H9 (cell line): ENCODE measurements at regions not wholly inside any gene's neighbourhood (a gene's known extent, or its start where the extent isn't known, plus 50 kb on each side); places are given as distances from the start of the nearest gene placed in this dataset.

Source experiments
- DNase-seq: peaks from one replicate; pipeline ENCODE4 v3.0.0-alpha.2; 2017
- H2AFZ ChIP-seq: one replicate; pipeline ENCODE4 v1.6.1; 2013; ENCODE audit warnings: mild to moderate bottlenecking, low read length, control low read depth, moderate library complexity
- H2AK5ac ChIP-seq: 2 replicates; pipeline ENCODE4 v1.6.1; 2013; ENCODE audit warnings: low read length, control low read depth, mixed read lengths; ENCODE audit not compliant: insufficient read length
- H2BK120ac ChIP-seq: one replicate; pipeline ENCODE4 v1.6.1; 2013; ENCODE audit warnings: low read depth, mild to moderate bottlenecking, low read length, control low read depth, inconsistent platforms; ENCODE audit not compliant: poor library complexity, severe bottlenecking
- H2BK12ac ChIP-seq: 2 replicates; pipeline ENCODE4 v1.6.1; 2013; ENCODE audit warnings: low read length, control low read depth, mixed read lengths, low read depth; ENCODE audit not compliant: insufficient read length
- H2BK15ac ChIP-seq: 2 replicates; pipeline ENCODE4 v1.6.1; 2013; ENCODE audit warnings: low read depth, low read length, control low read depth
- H2BK20ac ChIP-seq: one replicate; pipeline ENCODE4 v1.6.1; 2013; ENCODE audit warnings: low read depth, mild to moderate bottlenecking, low read length, control low read depth, inconsistent platforms; ENCODE audit not compliant: poor library complexity, severe bottlenecking
- H2BK5ac ChIP-seq: 2 replicates; pipeline ENCODE4 v1.6.1; 2013; ENCODE audit warnings: low read length, control low read depth, mixed read lengths; ENCODE audit not compliant: insufficient read length
- H3K14ac ChIP-seq: 2 replicates; pipeline ENCODE4 v1.6.1; 2013; ENCODE audit warnings: low read length, control low read depth; ENCODE audit not compliant: insufficient read depth
- H3K18ac ChIP-seq: 2 replicates; pipeline ENCODE4 v1.6.1; 2013; ENCODE audit warnings: low read depth, mild to moderate bottlenecking, mixed read lengths, low read length, control low read depth; ENCODE audit not compliant: insufficient read length
- H3K23ac ChIP-seq: 2 replicates; pipeline ENCODE4 v1.6.1; 2013; ENCODE audit warnings: low read length, control low read depth, mixed read lengths, low read depth; ENCODE audit not compliant: insufficient read length
- H3K23me2 ChIP-seq: 2 replicates; pipeline ENCODE4 v1.6.1; 2013; ENCODE audit warnings: low read depth, mild to moderate bottlenecking, mixed read lengths, low read length, control low read depth; ENCODE audit not compliant: insufficient read length, poor library complexity, severe bottlenecking
- H3K27ac ChIP-seq: 2 replicates; pipeline ENCODE4 v1.5.1; 2013; ENCODE audit warnings: low read length, control low read depth, mixed read lengths, low read depth; ENCODE audit not compliant: insufficient read length
- H3K27me3 ChIP-seq: 2 replicates; pipeline ENCODE4 v1.6.1; 2013; ENCODE audit warnings: low read length, control low read depth, inconsistent platforms; ENCODE audit not compliant: insufficient read depth
- H3K4ac ChIP-seq: 2 replicates; pipeline ENCODE4 v1.6.1; 2013; ENCODE audit warnings: low read depth, mild to moderate bottlenecking, control low read depth, inconsistent platforms, low read length, moderate library complexity
- H3K4me1 ChIP-seq: 2 replicates; pipeline ENCODE4 v1.6.1; 2013; ENCODE audit warnings: low read length, control low read depth, inconsistent platforms; ENCODE audit not compliant: insufficient read depth
- H3K4me2 ChIP-seq: 2 replicates; pipeline ENCODE4 v1.6.1; 2013; ENCODE audit warnings: low read length, control low read depth, mixed read lengths; ENCODE audit not compliant: insufficient read length, insufficient read depth
- H3K56ac ChIP-seq: 2 replicates; pipeline ENCODE4 v1.6.1; 2013; ENCODE audit warnings: low read depth, mild to moderate bottlenecking, mixed read lengths, low read length, control low read depth; ENCODE audit not compliant: insufficient read length
- H3K79me1 ChIP-seq: 2 replicates; pipeline ENCODE4 v1.6.1; 2013; ENCODE audit warnings: low read depth, mild to moderate bottlenecking, moderate library complexity, low read length, control low read depth, inconsistent platforms; ENCODE audit not compliant: insufficient read depth, poor library complexity, severe bottlenecking
- H3K79me2 ChIP-seq: 2 replicates; pipeline ENCODE4 v1.6.1; 2013; ENCODE audit warnings: low read length, control low read depth, inconsistent platforms; ENCODE audit not compliant: insufficient read depth
- H3K9ac ChIP-seq: 2 replicates; pipeline ENCODE4 v1.6.1; 2013; ENCODE audit warnings: low read length, control low read depth, mixed read lengths; ENCODE audit not compliant: insufficient read length; ENCODE audit errors: extremely low read depth
- H3K9me3 ChIP-seq: one replicate; pipeline ENCODE4 v1.6.1; 2013; ENCODE audit warnings: low read depth, low read length, inconsistent platforms; ENCODE audit not compliant: control insufficient read depth
- H3T11ph ChIP-seq: one replicate; pipeline ENCODE4 v1.6.1; 2013; ENCODE audit warnings: mild to moderate bottlenecking, low read length, control low read depth, inconsistent platforms
- H4K20me1 ChIP-seq: one replicate; pipeline ENCODE4 v1.6.1; 2013; ENCODE audit not compliant: control insufficient read depth, insufficient read length, insufficient read depth
- H4K5ac ChIP-seq: 2 replicates; pipeline ENCODE4 v1.6.1; 2013; ENCODE audit warnings: low read depth, mild to moderate bottlenecking, mixed read lengths, low read length, control low read depth; ENCODE audit not compliant: insufficient read length
- H4K8ac ChIP-seq: replicated peaks from 2 replicates; pipeline ENCODE4 v1.6.1; 2013; ENCODE audit warnings: low read length, control low read depth, mixed read lengths, low read depth; ENCODE audit not compliant: insufficient read length
- H4K91ac ChIP-seq: 2 replicates; pipeline ENCODE4 v1.6.1; 2013; ENCODE audit warnings: low read depth, mild to moderate bottlenecking, moderate library complexity, mixed read lengths, low read length, control low read depth; ENCODE audit not compliant: insufficient read length
- H3K27ac Mint-ChIP-seq, 3 experiments: 2 replicates in 2 of 3; 3 replicates in 1 of 3; pipeline ENCODE4 v1.8.0; 2020 to 2021; ENCODE audit warnings: mixed read lengths in 3 of 3, mild to moderate bottlenecking in 1 of 3, moderate library complexity in 1 of 3
- H3K27me3 Mint-ChIP-seq: 2 replicates; pipeline ENCODE4 v1.8.0; 2021; ENCODE audit warnings: low read depth, mild to moderate bottlenecking, moderate library complexity, mixed read lengths
- H3K36me3 Mint-ChIP-seq, 3 experiments: 2 replicates in 2 of 3; 3 replicates in 1 of 3; pipeline ENCODE4 v1.8.0; 2020 to 2021; ENCODE audit warnings: low read depth in 3 of 3, mixed read lengths in 3 of 3; ENCODE audit not compliant: insufficient read depth in 1 of 3
- H3K4me1 Mint-ChIP-seq, 2 experiments: 2 replicates each; pipeline ENCODE4 v1.8.0; 2020; ENCODE audit warnings: mixed read lengths in 2 of 2
- H3K4me3 Mint-ChIP-seq, 2 experiments: 2 replicates in 1 of 2; 3 replicates in 1 of 2; pipeline ENCODE4 v1.8.0; 2020 to 2021; ENCODE audit warnings: mild to moderate bottlenecking in 2 of 2, mixed read lengths in 2 of 2, moderate library complexity in 1 of 2
- H3K9me3 Mint-ChIP-seq, 2 experiments: 2 replicates in 1 of 2; 3 replicates in 1 of 2; pipeline ENCODE4 v1.8.0; 2020; ENCODE audit warnings: mild to moderate bottlenecking in 2 of 2, mixed read lengths in 2 of 2, moderate library complexity in 1 of 2
- WGBS: extraction: QIAGEN DNeasy Blood & Tissue Kit; methylation state at CpG from one replicate; pipeline ENCODE4 v1.1.7; 2013; ENCODE audit warnings: missing lambda C conversion rate, low lambda C conversion rate, mixed read lengths; ENCODE audit not compliant: insufficient read length; ENCODE audit errors: extremely low coverage; 5-methylcytosine and 5-hydroxymethylcytosine counted together
- TF ChIP-seq, protein P1 (sequence below): fragments of 200-600 bp; sonication (generic); conservative IDR thresholded peaks from 3 replicates; pipeline ENCODE4 v1.8.0; 2021; ENCODE audit warnings: antibody characterized with exemption, mild to moderate bottlenecking

DNA sequence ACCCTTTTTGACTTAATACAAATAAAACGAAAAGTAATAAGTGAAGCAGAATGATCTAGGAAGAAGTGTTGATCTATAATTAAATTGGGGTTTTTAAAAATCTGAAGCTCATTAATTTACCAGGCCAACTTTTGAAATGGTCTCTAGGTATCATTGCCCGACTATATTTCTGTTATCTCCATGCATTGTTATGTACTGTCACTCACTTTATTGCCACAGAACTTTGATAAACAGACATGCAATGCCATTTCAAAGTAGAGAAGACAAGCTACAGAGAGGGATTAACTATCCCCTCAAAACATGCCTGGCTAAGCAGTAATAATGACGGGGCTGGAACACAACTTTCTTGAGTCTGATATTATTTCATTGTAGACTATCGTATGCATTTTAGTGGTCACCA is 147.6 kb upstream of the ITGA4 start:
- H3K14ac ChIP-seq = no peak overlapping the region
- no peak overlapping the region for H2BK12ac ChIP-seq
- H3K4ac ChIP-seq = no peak overlapping the region
- no peak overlapping the region for H3K18ac ChIP-seq
- TF ChIP-seq, protein P1, sequence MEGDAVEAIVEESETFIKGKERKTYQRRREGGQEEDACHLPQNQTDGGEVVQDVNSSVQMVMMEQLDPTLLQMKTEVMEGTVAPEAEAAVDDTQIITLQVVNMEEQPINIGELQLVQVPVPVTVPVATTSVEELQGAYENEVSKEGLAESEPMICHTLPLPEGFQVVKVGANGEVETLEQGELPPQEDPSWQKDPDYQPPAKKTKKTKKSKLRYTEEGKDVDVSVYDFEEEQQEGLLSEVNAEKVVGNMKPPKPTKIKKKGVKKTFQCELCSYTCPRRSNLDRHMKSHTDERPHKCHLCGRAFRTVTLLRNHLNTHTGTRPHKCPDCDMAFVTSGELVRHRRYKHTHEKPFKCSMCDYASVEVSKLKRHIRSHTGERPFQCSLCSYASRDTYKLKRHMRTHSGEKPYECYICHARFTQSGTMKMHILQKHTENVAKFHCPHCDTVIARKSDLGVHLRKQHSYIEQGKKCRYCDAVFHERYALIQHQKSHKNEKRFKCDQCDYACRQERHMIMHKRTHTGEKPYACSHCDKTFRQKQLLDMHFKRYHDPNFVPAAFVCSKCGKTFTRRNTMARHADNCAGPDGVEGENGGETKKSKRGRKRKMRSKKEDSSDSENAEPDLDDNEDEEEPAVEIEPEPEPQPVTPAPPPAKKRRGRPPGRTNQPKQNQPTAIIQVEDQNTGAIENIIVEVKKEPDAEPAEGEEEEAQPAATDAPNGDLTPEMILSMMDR = no peak
- Mint-ChIP-seq H3K9me3 (no peaks in the 10 kb centered on the region), H3K27ac (no peak overlapping the region), H3K27me3 (no peaks in the 10 kb centered on the region), H3K36me3 (no peaks in the 10 kb centered on the region), H3K4me1 (peaks cover 7 to 8% of the 10 kb centered on the region in 2 experiments), H3K4me3 (no peak overlapping the region)
- H4K91ac ChIP-seq = no peak overlapping the region
- no peak overlapping the region for H2BK120ac ChIP-seq
- no peak overlapping the region for H2BK15ac ChIP-seq
- no peaks in the 10 kb centered on the region for H4K20me1 ChIP-seq
- no peak overlapping the region for H4K8ac ChIP-seq
- no peaks in the 10 kb centered on the region for H3K4me1 ChIP-seq
- no peaks in the 10 kb centered on the region for H3K9me3 ChIP-seq
- no peak overlapping the region for H3K27ac ChIP-seq
- no peak overlapping the region for H3K9ac ChIP-seq
- H3K23ac ChIP-seq = no peak overlapping the region
- no peaks in the 10 kb centered on the region for H3K27me3 ChIP-seq
- DNase-seq = no peak
- WGBS = no CpG with 5 or more reads among the region's 4 CpGs
- H3K4me2 ChIP-seq = no peak overlapping the region
- H4K5ac ChIP-seq = no peak overlapping the region
- no peak overlapping the region for H2AFZ ChIP-seq
- no peak overlapping the region for H2AK5ac ChIP-seq
- H3K56ac ChIP-seq = no peak overlapping the region
- no peak overlapping the region for H2BK20ac ChIP-seq
- no peaks in the 10 kb centered on the region for H3K23me2 ChIP-seq
- no peaks in the 10 kb centered on the region for H3K79me1 ChIP-seq
- H3K79me2 ChIP-seq = no peaks in the 10 kb centered on the region
- no peak overlapping the region for H2BK5ac ChIP-seq
- H3T11ph ChIP-seq = no peak overlapping the region
